Stomach (tissue), 4 donors: ENCODE measurements at regions not wholly inside any gene's neighbourhood (a gene's known extent, or its start where the extent isn't known, plus 50 kb on each side); places are given as distances from the start of the nearest gene placed in this dataset.

ENCODE experiments used
- CTCF ChIP-seq, 7 experiments: fragments of 450-650 bp in 4 of 7; fragments of 200-600 bp in 3 of 7; sonication (generic) in 3 of 7; IDR thresholded peaks; one replicate each; pipeline ENCODE4 v1.5.1; 2016 to 2019; ENCODE audit warnings: antibody characterized with exemption in 7 of 7, control low read depth in 2 of 7, mild to moderate bottlenecking in 1 of 7
- EP300 ChIP-seq: sonication (generic); formaldehyde crosslinking; IDR thresholded peaks from one replicate; pipeline ENCODE4 v1.6.1; 2017; ENCODE audit warnings: antibody characterized with exemption
- POLR2A ChIP-seq, 4 donors: fragments of 450-650 bp; IDR thresholded peaks; one replicate each; pipeline ENCODE4 v1.6.1; 2016; ENCODE audit warnings: antibody characterized with exemption in 4 of 4, control low read depth in 2 of 4, mild to moderate bottlenecking in 1 of 4, moderate library complexity in 1 of 4
- POLR2AphosphoS5 ChIP-seq, 3 donors: sonication (generic); formaldehyde crosslinking; IDR thresholded peaks; one replicate each; pipeline ENCODE4 v1.6.1; 2016; ENCODE audit warnings: antibody characterized with exemption in 3 of 3

- TF ChIP-seq CTCF (IDR thresholded peaks at IDR 0.05) (no peak), POLR2A (IDR thresholded peaks at IDR 0.05) (no peak), EP300 (no peak), POLR2AphosphoS5 (IDR thresholded peaks at IDR 0.05) (no peak)
Measured at GRCh38 chr4:14834382-14834781, 167.9 kb upstream of the CPEB2 start.
